MCF 10A (cell line): ENCODE measurements at regions not wholly inside any gene's neighbourhood (a gene's known extent, or its start where the extent isn't known, plus 50 kb on each side); places are given as distances from the start of the nearest gene placed in this dataset.

Source experiments
- BruUV-seq: library from RNA; stranded (reverse); fragments of 400-500 nt; replicated peaks from 2 replicates; lab custom pipeline; 2021; lab: Mats Ljungman, UMichigan
- CTCF ChIA-PET: fragments of 300-600 bp; sonication (Branson Sonifier 250); formaldehyde crosslinking; extraction: SDS; loops from one replicate; lab custom pipeline; 2021; ENCODE audit warnings: antibody characterized with exemption, inconsistent platforms; lab: Yijun Ruan, JAX
- POLR2A ChIA-PET: fragments of 300-600, 350-650 bp; sonication (Branson Sonifier 250); formaldehyde crosslinking; extraction: SDS; loops from one replicate; lab custom pipeline; 2020; ENCODE audit warnings: antibody characterized with exemption, inconsistent platforms; lab: Yijun Ruan, JAX
- DNase-seq: peaks from one replicate; pipeline ENCODE4 v3.0.0-alpha.2; 2018; ENCODE audit not compliant: unreplicated experiment
- H3K27ac Mint-ChIP-seq: one replicate; pipeline ENCODE4 v1.8.0; 2022; ENCODE audit warnings: mild to moderate bottlenecking, low read depth, mixed read lengths; ENCODE audit not compliant: unreplicated experiment
- H3K27me3 Mint-ChIP-seq: one replicate; pipeline ENCODE4 v1.8.0; 2022; ENCODE audit warnings: mixed read lengths; ENCODE audit not compliant: insufficient read depth, unreplicated experiment
- H3K36me3 Mint-ChIP-seq: one replicate; pipeline ENCODE4 v1.8.0; 2022; ENCODE audit warnings: mild to moderate bottlenecking, moderate library complexity, mixed read lengths; ENCODE audit not compliant: insufficient read depth, unreplicated experiment
- H3K4me1 Mint-ChIP-seq: one replicate; pipeline ENCODE4 v1.8.0; 2022; ENCODE audit warnings: mixed read lengths; ENCODE audit not compliant: insufficient read depth, unreplicated experiment
- H3K4me3 Mint-ChIP-seq: one replicate; pipeline ENCODE4 v1.8.0; 2022; ENCODE audit warnings: mild to moderate bottlenecking, moderate library complexity, mixed read lengths; ENCODE audit not compliant: unreplicated experiment
- H3K9me3 Mint-ChIP-seq: one replicate; pipeline ENCODE4 v1.8.0; 2022; ENCODE audit warnings: mixed read lengths; ENCODE audit not compliant: unreplicated experiment
- CTCF ChIP-seq: fragments of 200-600 bp; IDR thresholded peaks from one replicate; pipeline ENCODE4 v1.8.0; 2022; ENCODE audit warnings: antibody characterized with exemption, mild to moderate bottlenecking; ENCODE audit not compliant: unreplicated experiment
- intact Hi-C: fragments of 100-400 bp; cut with micrococcal nuclease; formaldehyde crosslinking; loops from 2 replicates; pipeline ENCODE4 v1.14.1; 2022

GRCh38 chr1:103283841-103284669 is 175.7 kb upstream of the COL11A1 start:
- POLR2A ChIA-PET: interaction anchor here (0.6 kb wide), 1 partner anchor 166 kb away, joined by 4 read pairs; no protein-coding TSS in a partner anchor
- Mint-ChIP-seq H3K9me3 (no peaks in the 10 kb centered on the region), H3K27ac (no peak overlapping the region), H3K36me3 (no peaks in the 10 kb centered on the region), H3K4me1 (no peaks in the 10 kb centered on the region), H3K27me3 (no peaks in the 10 kb centered on the region), H3K4me3 (no peak overlapping the region)
- no peak for TF ChIP-seq CTCF
- no peak for DNase-seq
- intact Hi-C loops: no loop called here
- no TSS peak for BruUV-seq
- CTCF ChIA-PET: interaction anchor here (0.7 kb wide), 1 partner anchor 1160 kb away, joined by 3 read pairs; no protein-coding TSS in a partner anchor

- no peak overlapping the region for H3K4me3 Mint-ChIP-seq
- no TSS peak for BruUV-seq
- no peaks in the 10 kb centered on the region for H3K9me3 Mint-ChIP-seq
- no peak for TF ChIP-seq CTCF
- intact Hi-C loops: no loop called here
- H3K27me3 Mint-ChIP-seq: no peaks in the 10 kb centered on the region
- H3K27ac Mint-ChIP-seq: no peak overlapping the region
- ChIA-PET POLR2A (interaction anchor here (0.6 kb wide), 1 partner anchor 166 kb away, joined by 4 read pairs; no protein-coding TSS in a partner anchor), CTCF (no interaction called here)
- no peak for DNase-seq
- H3K4me1 Mint-ChIP-seq: no peaks in the 10 kb centered on the region
- no peaks in the 10 kb centered on the region for H3K36me3 Mint-ChIP-seq
These were observed 175.0 kb upstream of the COL11A1 start for GRCh38 chr1:103283371-103283770.

GRCh38 chr1:103275725-103276124 is 167.4 kb upstream of the COL11A1 start:
- ChIA-PET CTCF (no interaction called here), POLR2A (no interaction called here)
- H3K27me3 Mint-ChIP-seq: no peaks in the 10 kb centered on the region
- DNase-seq: no peak
- H3K9me3 Mint-ChIP-seq: no peaks in the 10 kb centered on the region
- no peak for TF ChIP-seq CTCF
- H3K27ac Mint-ChIP-seq: no peak overlapping the region
- no peak overlapping the region for H3K4me3 Mint-ChIP-seq
- intact Hi-C loops: no loop called here
- no TSS peak for BruUV-seq
- no peaks in the 10 kb centered on the region for H3K4me1 Mint-ChIP-seq
- no peaks in the 10 kb centered on the region for H3K36me3 Mint-ChIP-seq

GRCh38 chr1:103274886-103275285 is 166.6 kb upstream of the COL11A1 start:
- POLR2A ChIA-PET: no interaction called here
- Mint-ChIP-seq H3K4me3 (no peak overlapping the region), H3K27me3 (no peaks in the 10 kb centered on the region), H3K27ac (no peak overlapping the region), H3K9me3 (no peaks in the 10 kb centered on the region), H3K4me1 (no peaks in the 10 kb centered on the region), H3K36me3 (no peaks in the 10 kb centered on the region)
- no TSS peak for BruUV-seq
- no peak for TF ChIP-seq CTCF
- intact Hi-C loops: no loop called here
- no peak for DNase-seq
- CTCF ChIA-PET: no interaction called here
